Endothelial cell of umbilical vein (primary cell): ENCODE measurements at regions not wholly inside any gene's neighbourhood (a gene's known extent, or its start where the extent isn't known, plus 50 kb on each side); places are given as distances from the start of the nearest gene placed in this dataset.

ENCODE experiments used
- CTCF ChIP-seq, 2 donors: IDR thresholded peaks; 1 replicate in 1 of 2; 2 replicates in 1 of 2; pipeline ENCODE4 v1.5.1; 2011; ENCODE audit warnings: low read length in 2 of 2, mild to moderate bottlenecking in 2 of 2, moderate library complexity in 2 of 2, control low read depth in 1 of 2, inconsistent platforms in 1 of 2, low read depth in 1 of 2; ENCODE audit not compliant: insufficient read depth in 1 of 2; ENCODE audit errors: extremely low read depth in 1 of 2
- EZH2 ChIP-seq: IDR thresholded peaks from 2 replicates; pipeline ENCODE4 v1.6.1; 2012; ENCODE audit warnings: borderline replicate concordance, low read depth, mild to moderate bottlenecking, moderate library complexity, low read length, inconsistent platforms; ENCODE audit not compliant: severe bottlenecking
- FOS ChIP-seq: IDR thresholded peaks from 2 replicates; pipeline ENCODE4 v1.6.1; 2011; ENCODE audit warnings: mild to moderate bottlenecking, low read length, moderate library complexity, borderline replicate concordance; ENCODE audit not compliant: insufficient read depth
- GATA2 ChIP-seq: IDR thresholded peaks from 2 replicates; pipeline ENCODE4 v1.7.0; 2011; ENCODE audit warnings: low read depth, mild to moderate bottlenecking, moderate library complexity, mixed read lengths, low read length; ENCODE audit not compliant: insufficient read length, insufficient read depth
- JUN ChIP-seq: IDR thresholded peaks from 2 replicates; pipeline ENCODE4 v1.6.1; 2011; ENCODE audit warnings: borderline replicate concordance, low read depth; ENCODE audit not compliant: insufficient read length, insufficient read depth
- MAX ChIP-seq: IDR thresholded peaks from 2 replicates; pipeline ENCODE4 v1.6.1; 2011; ENCODE audit not compliant: insufficient read depth, insufficient read length
- MYC ChIP-seq: IDR thresholded peaks from one replicate; pipeline ENCODE4 v1.6.1; 2011; ENCODE audit warnings: mild to moderate bottlenecking, low read depth, low read length
- POLR2A ChIP-seq: IDR thresholded peaks from 2 replicates; pipeline ENCODE4 v1.6.1; 2012; ENCODE audit warnings: low read depth, mild to moderate bottlenecking, control low read depth, low read length
- POLR2AphosphoS5 ChIP-seq: IDR thresholded peaks from 2 replicates; pipeline ENCODE4 v1.6.1; 2012; ENCODE audit warnings: low read depth, mild to moderate bottlenecking, control low read depth, low read length, moderate library complexity; ENCODE audit not compliant: insufficient read depth

- TF ChIP-seq POLR2A (no peak), CTCF (IDR thresholded peaks at IDR 0.05; ENCODE audit: extremely low read depth in 1 of 2, insufficient read depth in 1 of 2, low read depth in 1 of 2, low read length in 2 of 2) (no peak), POLR2AphosphoS5 (no peak), EZH2 (no peak), JUN (no peak), FOS (no peak), MAX (no peak), MYC (no peak), GATA2 (no peak)
Observed at GRCh38 chr1:182270731-182271130, 120.9 kb downstream of the GLUL start.
